ENCODE measurements at regions not wholly inside any gene's neighbourhood (a gene's known extent, or its start where the extent isn't known, plus 50 kb on each side); places are given as distances from the start of the nearest gene placed in this dataset.

- Histone ChIP-seq H3K4me1 (ENCODE audit: control insufficient read depth in 2 of 2, insufficient read depth in 2 of 2, low read length in 2 of 2) (no peaks in the 10 kb centered on the region), H3K9me3 (ENCODE audit: control insufficient read depth in 2 of 2, insufficient read depth in 1 of 2, low read length in 1 of 2) (no peaks in the 10 kb centered on the region), H3K36me3 (ENCODE audit: control insufficient read depth in 2 of 2, insufficient read depth in 2 of 2, low read length in 1 of 2) (no peaks in the 10 kb centered on the region), H3K27ac (ENCODE audit: low read depth in 1 of 2, low read length in 1 of 2) (no peak overlapping the region), H3K27me3 (ENCODE audit: control insufficient read depth in 2 of 2, insufficient read depth in 1 of 2, low read length in 1 of 2) (no peaks in the 10 kb centered on the region), H3K4me3 (ENCODE audit: low read length in 2 of 2) (no peak overlapping the region)
- 94% methylated on average over 2 of the region's 2 CpGs for WGBS
- DNase-seq (ENCODE audit: low read depth in 6 of 9, low spot score in 9 of 9), result no peak
Observed at GRCh38 chr1:163842571-163842970, 520.8 kb downstream of the NUF2 start.

- Histone ChIP-seq H3K9me3 (ENCODE audit: control insufficient read depth in 2 of 2, insufficient read depth in 1 of 2, low read length in 1 of 2) (no peaks in the 10 kb centered on the region), H3K27me3 (ENCODE audit: control insufficient read depth in 2 of 2, insufficient read depth in 1 of 2, low read length in 1 of 2) (no peaks in the 10 kb centered on the region), H3K4me1 (ENCODE audit: control insufficient read depth in 2 of 2, insufficient read depth in 2 of 2, low read length in 2 of 2) (no peaks in the 10 kb centered on the region), H3K4me3 (ENCODE audit: low read length in 2 of 2) (no peak overlapping the region), H3K27ac (ENCODE audit: low read depth in 1 of 2, low read length in 1 of 2) (no peak overlapping the region), H3K36me3 (ENCODE audit: control insufficient read depth in 2 of 2, insufficient read depth in 2 of 2, low read length in 1 of 2) (no peaks in the 10 kb centered on the region)
- WGBS, result 91% methylated on average over 1 of the region's 1 CpG
- no peak for DNase-seq (ENCODE audit: low read depth in 6 of 9, low spot score in 9 of 9)
Observed at GRCh38 chr1:163844459-163844858, 522.7 kb downstream of the NUF2 start.

- no peaks in the 10 kb centered on the region for H3K36me3 ChIP-seq (ENCODE audit: control insufficient read depth in 2 of 2, insufficient read depth in 2 of 2, low read length in 1 of 2)
- H3K27ac ChIP-seq (ENCODE audit: low read depth in 1 of 2, low read length in 1 of 2), result no peak overlapping the region
- DNase-seq (ENCODE audit: low read depth in 6 of 9, low spot score in 9 of 9), result no peak
- 91% methylated on average over 3 of the region's 3 CpGs for WGBS
- H3K9me3 ChIP-seq (ENCODE audit: control insufficient read depth in 2 of 2, insufficient read depth in 1 of 2, low read length in 1 of 2), result no peaks in the 10 kb centered on the region
- H3K4me1 ChIP-seq (ENCODE audit: control insufficient read depth in 2 of 2, insufficient read depth in 2 of 2, low read length in 2 of 2), result no peaks in the 10 kb centered on the region
- no peaks in the 10 kb centered on the region for H3K27me3 ChIP-seq (ENCODE audit: control insufficient read depth in 2 of 2, insufficient read depth in 1 of 2, low read length in 1 of 2)
- no peak overlapping the region for H3K4me3 ChIP-seq (ENCODE audit: low read length in 2 of 2)
Observed at GRCh38 chr1:163845279-163845678, 523.5 kb downstream of the NUF2 start.

- Histone ChIP-seq H3K27me3 (ENCODE audit: control insufficient read depth in 2 of 2, insufficient read depth in 1 of 2, low read length in 1 of 2) (no peaks in the 10 kb centered on the region), H3K27ac (ENCODE audit: low read depth in 1 of 2, low read length in 1 of 2) (no peak overlapping the region), H3K9me3 (ENCODE audit: control insufficient read depth in 2 of 2, insufficient read depth in 1 of 2, low read length in 1 of 2) (no peaks in the 10 kb centered on the region), H3K4me1 (ENCODE audit: control insufficient read depth in 2 of 2, insufficient read depth in 2 of 2, low read length in 2 of 2) (no peaks in the 10 kb centered on the region), H3K36me3 (ENCODE audit: control insufficient read depth in 2 of 2, insufficient read depth in 2 of 2, low read length in 1 of 2) (no peaks in the 10 kb centered on the region), H3K4me3 (ENCODE audit: low read length in 2 of 2) (no peak overlapping the region)
- WGBS, result 93% methylated on average over 6 of the region's 6 CpGs
- DNase-seq (ENCODE audit: low read depth in 6 of 9, low spot score in 9 of 9), result no peak
Observed at GRCh38 chr1:163863731-163864130, 542.0 kb downstream of the NUF2 start.

DNA sequence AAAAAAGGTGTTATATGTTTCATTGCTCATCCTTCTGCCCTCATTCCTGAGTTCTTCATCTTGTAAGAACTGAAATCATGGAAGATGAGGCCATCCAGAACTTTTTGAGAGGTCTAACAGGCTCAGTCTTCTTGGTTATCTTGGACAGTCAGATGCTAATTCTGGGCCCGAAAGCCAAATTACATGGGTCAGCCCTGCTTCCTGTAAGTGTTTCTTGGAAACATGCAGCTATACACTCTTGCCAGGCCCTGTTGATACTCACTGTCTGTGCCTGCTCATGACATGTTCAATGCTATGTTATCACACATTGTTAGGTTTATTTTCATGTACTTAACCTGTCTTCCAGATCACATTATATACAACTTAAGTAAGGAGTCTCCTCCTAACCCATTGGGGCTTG lies 542.5 kb downstream of the NUF2 start:
- DNase-seq (ENCODE audit: low read depth in 6 of 9, low spot score in 9 of 9), result no peak
- no peak overlapping the region for H3K4me3 ChIP-seq (ENCODE audit: low read length in 2 of 2)
- H3K27me3 ChIP-seq (ENCODE audit: control insufficient read depth in 2 of 2, insufficient read depth in 1 of 2, low read length in 1 of 2), result no peaks in the 10 kb centered on the region
- WGBS, result 98% methylated on average over 1 of the region's 1 CpG
- H3K36me3 ChIP-seq (ENCODE audit: control insufficient read depth in 2 of 2, insufficient read depth in 2 of 2, low read length in 1 of 2), result no peaks in the 10 kb centered on the region
- H3K27ac ChIP-seq (ENCODE audit: low read depth in 1 of 2, low read length in 1 of 2), result no peak overlapping the region
- no peaks in the 10 kb centered on the region for H3K9me3 ChIP-seq (ENCODE audit: control insufficient read depth in 2 of 2, insufficient read depth in 1 of 2, low read length in 1 of 2)
- no peaks in the 10 kb centered on the region for H3K4me1 ChIP-seq (ENCODE audit: control insufficient read depth in 2 of 2, insufficient read depth in 2 of 2, low read length in 2 of 2)

GRCh38 chr1:163866564-163866963 lies 544.8 kb downstream of the NUF2 start:
- Histone ChIP-seq H3K4me3 (ENCODE audit: low read length in 2 of 2) (no peak overlapping the region), H3K27me3 (ENCODE audit: control insufficient read depth in 2 of 2, insufficient read depth in 1 of 2, low read length in 1 of 2) (no peaks in the 10 kb centered on the region), H3K4me1 (ENCODE audit: control insufficient read depth in 2 of 2, insufficient read depth in 2 of 2, low read length in 2 of 2) (no peaks in the 10 kb centered on the region), H3K9me3 (ENCODE audit: control insufficient read depth in 2 of 2, insufficient read depth in 1 of 2, low read length in 1 of 2) (no peaks in the 10 kb centered on the region), H3K27ac (ENCODE audit: low read depth in 1 of 2, low read length in 1 of 2) (no peak overlapping the region), H3K36me3 (ENCODE audit: control insufficient read depth in 2 of 2, insufficient read depth in 2 of 2, low read length in 1 of 2) (no peaks in the 10 kb centered on the region)
- 94% methylated on average over 2 of the region's 2 CpGs for WGBS
- DNase-seq (ENCODE audit: low read depth in 6 of 9, low spot score in 9 of 9), result no peak

DNA sequence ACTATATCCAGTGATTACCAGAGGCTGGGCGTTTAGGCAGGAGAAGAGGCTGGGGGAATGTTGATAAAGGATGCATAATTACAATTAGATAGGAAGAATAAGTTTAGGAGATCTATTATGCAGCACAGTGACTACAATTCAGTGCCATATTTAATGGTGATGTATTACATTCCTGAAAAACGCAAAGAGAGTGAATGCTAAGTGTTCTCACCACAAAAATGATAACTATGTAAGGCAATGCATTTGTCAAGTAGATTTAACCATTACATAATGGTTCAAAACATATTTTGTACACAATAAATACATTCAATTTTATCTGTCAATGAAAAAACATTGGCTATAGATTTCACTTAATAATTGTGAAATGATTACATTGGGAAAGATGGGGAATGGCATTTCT lies 548.9 kb downstream of the NUF2 start:
- Histone ChIP-seq H3K27me3 (ENCODE audit: control insufficient read depth in 2 of 2, insufficient read depth in 1 of 2, low read length in 1 of 2) (no peaks in the 10 kb centered on the region), H3K4me1 (ENCODE audit: control insufficient read depth in 2 of 2, insufficient read depth in 2 of 2, low read length in 2 of 2) (no peaks in the 10 kb centered on the region), H3K36me3 (ENCODE audit: control insufficient read depth in 2 of 2, insufficient read depth in 2 of 2, low read length in 1 of 2) (no peaks in the 10 kb centered on the region), H3K27ac (ENCODE audit: low read depth in 1 of 2, low read length in 1 of 2) (no peak overlapping the region), H3K9me3 (ENCODE audit: control insufficient read depth in 2 of 2, insufficient read depth in 1 of 2, low read length in 1 of 2) (no peaks in the 10 kb centered on the region), H3K4me3 (ENCODE audit: low read length in 2 of 2) (no peak overlapping the region)
- DNase-seq (ENCODE audit: low read depth in 6 of 9, low spot score in 9 of 9), result no peak
- WGBS, result 82% methylated on average over 2 of the region's 2 CpGs

DNA sequence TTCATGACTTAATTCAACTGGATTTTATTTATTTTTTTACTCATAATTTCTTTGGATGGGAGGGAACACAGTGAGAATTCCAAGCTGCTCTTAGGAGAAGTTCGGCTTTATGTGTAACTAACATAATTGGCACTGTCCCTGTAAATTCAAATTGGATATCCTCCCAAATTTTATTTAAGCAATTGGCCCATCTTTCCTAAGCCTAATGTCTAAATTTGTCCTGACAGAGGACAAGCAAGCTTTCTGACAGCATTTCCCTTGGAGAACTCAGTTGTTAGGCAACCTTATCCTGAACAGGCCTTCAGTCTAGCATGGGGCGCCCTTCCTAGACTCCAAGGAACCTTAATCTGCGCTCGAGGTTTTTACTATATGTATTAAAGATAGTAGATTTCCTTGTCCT lies 550.3 kb downstream of the NUF2 start:
- Histone ChIP-seq H3K9me3 (ENCODE audit: control insufficient read depth in 2 of 2, insufficient read depth in 1 of 2, low read length in 1 of 2) (no peaks in the 10 kb centered on the region), H3K27ac (ENCODE audit: low read depth in 1 of 2, low read length in 1 of 2) (no peak overlapping the region), H3K4me1 (ENCODE audit: control insufficient read depth in 2 of 2, insufficient read depth in 2 of 2, low read length in 2 of 2) (no peaks in the 10 kb centered on the region), H3K36me3 (ENCODE audit: control insufficient read depth in 2 of 2, insufficient read depth in 2 of 2, low read length in 1 of 2) (no peaks in the 10 kb centered on the region), H3K27me3 (ENCODE audit: control insufficient read depth in 2 of 2, insufficient read depth in 1 of 2, low read length in 1 of 2) (no peaks in the 10 kb centered on the region), H3K4me3 (ENCODE audit: low read length in 2 of 2) (no peak overlapping the region)
- WGBS, result 95% methylated on average over 4 of the region's 4 CpGs
- DNase-seq (ENCODE audit: low read depth in 6 of 9, low spot score in 9 of 9), result no peak

- WGBS, result 90% methylated on average over 1 of the region's 1 CpG
- H3K4me1 ChIP-seq (ENCODE audit: control insufficient read depth in 2 of 2, insufficient read depth in 2 of 2, low read length in 2 of 2), result no peaks in the 10 kb centered on the region
- no peak for DNase-seq (ENCODE audit: low read depth in 6 of 9, low spot score in 9 of 9)
- H3K9me3 ChIP-seq (ENCODE audit: control insufficient read depth in 2 of 2, insufficient read depth in 1 of 2, low read length in 1 of 2), result no peaks in the 10 kb centered on the region
- H3K27me3 ChIP-seq (ENCODE audit: control insufficient read depth in 2 of 2, insufficient read depth in 1 of 2, low read length in 1 of 2), result no peaks in the 10 kb centered on the region
- no peaks in the 10 kb centered on the region for H3K36me3 ChIP-seq (ENCODE audit: control insufficient read depth in 2 of 2, insufficient read depth in 2 of 2, low read length in 1 of 2)
- no peak overlapping the region for H3K4me3 ChIP-seq (ENCODE audit: low read length in 2 of 2)
- no peak overlapping the region for H3K27ac ChIP-seq (ENCODE audit: low read depth in 1 of 2, low read length in 1 of 2)
Observed at GRCh38 chr1:163874070-163874469, 552.3 kb downstream of the NUF2 start.

All from thymus (tissue), 11 donors.